Liver (tissue), 3 donors: ENCODE measurements at regions not wholly inside any gene's neighbourhood (a gene's known extent, or its start where the extent isn't known, plus 50 kb on each side); places are given as distances from the start of the nearest gene placed in this dataset.

ENCODE experiments used
- CTCF ChIP-seq: fragments of 150-350 bp; IDR thresholded peaks from 2 replicates; pipeline ENCODE4 v1.5.1; 2017; ENCODE audit warnings: improper control_type of control experiment, low read depth, low read length; ENCODE audit not compliant: missing input control
- FOXA2 ChIP-seq: IDR thresholded peaks from 2 replicates; pipeline ENCODE4 v1.6.1; 2016; ENCODE audit warnings: antibody characterized with exemption
- HNF4G ChIP-seq: IDR thresholded peaks from 2 replicates; pipeline ENCODE4 v1.6.1; 2016; ENCODE audit warnings: antibody characterized with exemption
- REST ChIP-seq: IDR thresholded peaks from 2 replicates; pipeline ENCODE4 v1.6.1; 2016; ENCODE audit warnings: antibody characterized with exemption, mild to moderate bottlenecking
- TAF1 ChIP-seq: conservative IDR thresholded peaks from 2 replicates; pipeline ENCODE4 v1.6.1; 2016; ENCODE audit warnings: antibody characterized with exemption, mild to moderate bottlenecking
- ZBTB33 ChIP-seq: IDR thresholded peaks from 2 replicates; pipeline ENCODE4 v1.6.1; 2016; ENCODE audit warnings: antibody characterized with exemption
- donor health status: healthy.
- donor health status: healthy.

- TF ChIP-seq HNF4G (no peak), CTCF (no peak), FOXA2 (peak; percentile 93), REST (peak; percentile 55), TAF1 (no peak), ZBTB33 (peak; percentile 43)
Measured at GRCh38 chr3:170780955-170781354, 89.0 kb downstream of the RPL22L1 start.
